DMS 273 treated with DMSO at 0.1 percent for 48 hours (cell line): ENCODE measurements at regions not wholly inside any gene's neighbourhood (a gene's known extent, or its start where the extent isn't known, plus 50 kb on each side); places are given as distances from the start of the nearest gene placed in this dataset.

Experiments used
- DNase-seq: peaks from one replicate; lab custom pipeline; 2025; lab: John Stamatoyannopoulos, UW

DNA sequence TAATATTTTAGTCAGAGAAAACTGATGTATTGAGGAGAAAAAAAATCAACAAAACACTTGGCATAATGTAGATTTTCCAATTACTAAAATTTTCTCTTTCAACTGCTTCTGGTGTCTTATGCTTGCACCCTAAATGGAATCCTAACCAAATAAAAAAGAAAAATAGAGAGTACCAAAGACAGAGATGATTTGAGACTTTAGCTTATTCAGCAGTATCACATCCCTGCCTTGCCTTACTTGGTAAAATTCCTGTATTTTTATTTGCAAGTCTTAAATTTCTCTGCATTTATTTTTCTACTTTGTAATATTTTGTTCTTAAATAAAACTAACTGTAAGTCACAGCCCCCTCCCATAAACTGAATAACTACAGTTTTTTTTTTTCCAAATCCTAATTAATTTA, 950.5 kb upstream of the INTU start:
- no peak for DNase-seq

DNA sequence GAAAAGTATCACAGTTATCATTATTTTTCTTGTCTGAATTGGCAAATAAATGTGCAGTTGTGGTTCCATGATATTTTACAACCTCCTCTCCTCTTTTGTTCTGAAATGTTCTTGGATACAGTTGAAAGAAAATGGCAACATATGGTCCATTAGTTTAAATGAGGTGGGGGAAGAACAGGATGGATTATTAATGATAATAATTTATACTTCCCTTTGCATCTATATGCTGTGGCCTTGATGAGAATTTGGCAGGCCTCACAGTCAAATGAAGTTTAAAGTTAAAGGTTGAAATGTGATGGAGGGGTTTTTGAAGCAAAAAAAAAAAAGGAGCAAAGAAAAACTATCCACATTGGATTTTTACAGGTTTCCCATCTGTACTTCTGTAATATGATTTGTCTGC, 946.3 kb upstream of the INTU start:
- DNase-seq: no peak

DNA sequence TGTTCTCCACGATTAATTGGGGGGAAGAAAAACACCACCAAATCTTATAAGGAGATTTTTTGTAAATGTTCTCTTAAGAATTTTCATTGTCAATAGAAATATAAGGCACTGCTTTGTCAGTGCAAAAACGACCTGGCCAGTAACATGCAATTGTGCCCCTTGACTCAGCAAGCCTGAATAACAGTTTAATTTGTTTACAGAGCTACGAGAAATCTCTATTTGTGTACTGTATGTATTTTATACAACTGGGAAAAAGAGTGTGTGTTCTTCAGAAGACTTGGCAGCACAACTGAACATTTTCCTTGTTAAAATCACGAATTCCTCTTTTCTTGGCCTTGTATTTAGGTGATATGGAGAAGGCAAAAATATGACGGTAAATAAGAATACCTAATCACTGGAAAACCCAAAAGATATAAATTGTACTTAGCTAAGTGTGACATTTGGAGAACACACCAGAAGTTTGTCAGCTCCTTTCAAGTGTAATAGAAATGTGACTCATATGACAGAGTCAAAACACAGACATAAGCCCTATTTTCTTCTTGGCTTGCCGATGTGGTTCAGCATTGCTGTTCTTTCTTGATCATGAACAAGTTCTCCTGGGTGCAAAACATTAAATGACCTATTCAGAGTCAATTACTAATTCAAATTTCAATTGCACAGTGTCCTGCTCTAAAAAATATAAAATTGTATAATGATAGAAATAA, 945.0 kb upstream of the INTU start:
- no peak for DNase-seq

DNA sequence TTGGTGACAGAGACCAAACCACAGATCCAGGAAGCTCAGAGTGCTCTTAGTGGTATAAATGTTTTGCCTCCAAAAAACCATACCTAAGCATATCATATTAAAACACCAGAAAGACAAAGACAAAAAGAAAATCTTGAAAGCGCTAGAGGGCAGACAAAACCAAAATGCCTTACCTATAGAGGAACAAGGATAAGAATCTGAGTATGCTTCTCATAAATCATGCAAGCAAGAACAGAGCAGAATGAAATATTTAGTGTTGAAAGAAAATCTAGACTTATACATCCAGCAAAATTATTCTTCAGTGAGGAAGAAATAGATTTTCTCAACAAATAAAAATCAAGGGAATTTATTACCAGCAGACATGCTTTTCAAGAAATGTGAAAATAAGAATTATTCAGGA, 941.0 kb upstream of the INTU start:
- no peak for DNase-seq

DNA sequence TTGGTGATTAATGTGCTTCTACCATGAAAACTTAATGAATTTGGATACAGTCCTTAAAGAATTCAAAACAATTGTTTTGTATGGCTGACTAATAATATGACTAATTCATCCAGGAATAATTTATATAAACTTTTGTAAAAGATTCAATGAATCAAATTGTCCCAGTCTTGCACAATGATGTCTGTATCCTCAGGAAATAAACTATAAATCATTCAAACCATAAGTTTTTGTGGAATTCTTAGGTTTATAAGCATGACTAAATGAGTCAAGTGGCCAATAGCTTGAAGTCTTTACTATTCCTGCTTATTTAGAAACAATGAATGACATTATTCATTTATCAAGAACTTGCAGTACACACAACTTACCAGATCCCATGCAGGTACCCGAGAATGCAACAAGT, 935.0 kb upstream of the INTU start:
- DNase-seq: no peak

DNA sequence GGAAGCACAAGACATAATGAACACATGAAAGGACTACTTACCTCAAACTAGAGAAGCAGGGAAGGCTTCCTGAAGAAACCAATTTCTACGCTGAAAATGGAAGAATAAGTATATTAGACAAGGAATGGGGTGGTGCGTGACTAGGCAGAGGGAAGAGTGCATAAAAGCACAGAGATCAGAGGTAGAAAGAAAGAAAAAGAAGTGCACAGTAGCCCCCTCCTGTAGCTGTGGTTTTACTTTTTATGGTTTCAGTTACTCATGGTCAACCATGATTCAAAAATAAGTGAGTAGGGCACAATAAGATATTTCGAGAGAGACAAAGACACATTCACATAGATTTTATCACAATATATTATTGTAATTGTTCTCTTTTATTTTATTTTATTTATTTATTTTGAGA, 934.5 kb upstream of the INTU start:
- no peak for DNase-seq

DNA sequence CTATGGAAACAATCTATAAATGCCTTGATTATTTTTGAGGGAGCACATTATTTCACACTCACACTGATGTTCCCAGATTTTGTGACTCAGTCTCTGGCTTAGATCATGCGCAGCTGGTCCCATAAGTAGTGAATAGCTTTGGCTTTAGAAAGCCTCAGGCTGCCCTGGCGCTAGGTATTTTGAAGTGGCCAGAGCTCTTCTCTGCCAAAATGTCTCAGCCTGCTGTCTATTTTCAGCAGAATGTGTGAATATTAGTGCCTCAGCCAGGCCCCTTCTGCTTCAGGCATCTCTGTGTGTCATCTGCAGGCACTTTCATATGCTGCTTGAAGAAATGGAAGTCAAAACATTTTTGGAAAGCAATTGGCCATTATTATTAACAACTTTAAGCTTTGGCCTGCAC, 931.0 kb upstream of the INTU start:
- DNase-seq: no peak

DNA sequence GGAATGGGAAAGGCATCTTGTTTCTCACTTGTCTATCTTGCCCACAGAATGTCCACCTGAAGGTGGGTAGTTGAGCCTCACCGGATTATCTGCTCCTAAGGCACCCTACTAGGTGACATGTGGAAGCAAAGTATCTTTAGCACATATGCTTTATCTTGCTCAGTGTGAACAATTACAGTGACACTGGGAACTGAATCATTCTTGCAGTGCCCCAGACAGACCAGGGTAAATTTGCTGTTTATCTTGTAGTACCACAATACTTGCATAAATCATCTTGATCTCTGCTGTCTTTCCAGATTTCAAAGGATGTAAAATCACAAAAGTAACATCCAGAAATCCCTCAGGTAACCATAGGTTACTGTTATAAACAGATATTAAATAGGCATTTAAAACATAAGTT, 930.0 kb upstream of the INTU start:
- DNase-seq: no peak

DNA sequence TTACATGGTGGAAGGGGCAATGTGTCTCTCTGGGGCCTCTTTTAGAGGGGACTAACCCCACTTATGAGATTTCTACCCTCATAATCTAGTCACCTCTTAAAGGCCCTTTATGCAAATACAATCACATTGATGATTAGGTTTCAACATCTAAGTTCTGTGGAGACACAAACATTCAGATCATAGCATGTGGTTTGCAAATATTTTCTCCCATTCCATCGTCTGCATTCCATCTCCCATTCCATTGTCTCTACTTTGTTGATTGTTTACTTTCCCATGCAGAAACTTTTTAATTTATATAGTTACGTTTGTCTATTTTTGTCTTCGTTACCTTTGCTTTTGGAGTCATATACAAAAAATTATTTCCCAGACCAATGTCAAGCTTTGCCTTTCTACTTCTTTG, 927.5 kb upstream of the INTU start:
- DNase-seq: no peak

DNA sequence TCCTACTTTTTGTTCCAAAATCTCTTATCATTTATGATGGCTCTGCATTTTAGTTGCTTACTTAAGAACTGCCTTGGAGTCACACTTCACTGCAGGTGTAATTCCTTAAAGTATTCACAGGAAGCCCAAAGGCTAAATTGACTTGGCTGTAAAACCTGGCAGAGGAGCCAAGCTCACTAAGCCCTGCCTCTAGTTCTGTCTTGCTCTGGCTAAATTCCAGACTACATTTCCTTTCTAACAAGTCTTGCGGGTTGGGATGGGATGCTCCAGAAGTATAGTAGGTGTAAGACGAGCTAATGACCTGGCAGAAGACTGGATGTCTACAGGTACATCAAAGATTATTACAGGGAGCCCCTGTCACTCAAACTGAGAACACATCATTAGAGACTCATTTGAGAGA, 924.0 kb upstream of the INTU start:
- no peak for DNase-seq

DNA sequence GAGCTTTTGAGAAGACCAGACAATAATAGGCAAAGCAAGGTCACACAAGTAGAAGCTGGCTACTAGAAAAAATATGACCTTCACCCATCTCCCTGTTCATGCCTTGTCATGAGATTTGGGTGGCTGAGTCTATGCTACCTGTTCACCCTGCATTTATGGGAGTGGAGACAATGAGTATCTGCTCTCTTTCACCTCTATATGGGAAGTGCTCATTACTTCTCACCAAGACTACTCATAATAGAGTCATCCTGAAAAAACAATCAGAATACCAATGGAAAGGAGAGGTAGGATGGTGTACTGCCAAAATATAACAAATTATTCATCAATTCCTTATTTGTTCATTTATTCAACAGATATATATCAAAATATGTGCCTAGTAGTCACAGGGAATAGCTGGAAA, 921.8 kb upstream of the INTU start:
- DNase-seq: no peak

DNA sequence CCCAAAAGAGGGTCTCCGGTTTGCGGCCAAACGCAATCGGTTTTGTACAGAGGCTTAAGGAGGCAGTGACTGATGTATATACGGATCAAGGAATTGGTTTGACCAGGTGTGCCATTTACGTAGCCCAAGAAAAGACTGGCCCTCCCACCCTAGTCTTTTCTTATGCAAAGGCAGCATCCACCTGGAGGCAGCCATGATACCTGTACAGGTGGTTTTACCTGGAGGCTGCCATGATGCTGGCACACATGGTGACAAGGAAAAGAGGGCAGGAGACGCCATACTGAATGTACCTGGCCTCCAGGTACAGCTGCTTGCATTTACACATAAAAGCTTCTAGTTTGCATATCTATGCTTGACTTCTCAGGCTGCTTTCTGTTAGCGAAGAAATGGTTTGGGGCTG, 917.7 kb upstream of the INTU start:
- no peak for DNase-seq

DNA sequence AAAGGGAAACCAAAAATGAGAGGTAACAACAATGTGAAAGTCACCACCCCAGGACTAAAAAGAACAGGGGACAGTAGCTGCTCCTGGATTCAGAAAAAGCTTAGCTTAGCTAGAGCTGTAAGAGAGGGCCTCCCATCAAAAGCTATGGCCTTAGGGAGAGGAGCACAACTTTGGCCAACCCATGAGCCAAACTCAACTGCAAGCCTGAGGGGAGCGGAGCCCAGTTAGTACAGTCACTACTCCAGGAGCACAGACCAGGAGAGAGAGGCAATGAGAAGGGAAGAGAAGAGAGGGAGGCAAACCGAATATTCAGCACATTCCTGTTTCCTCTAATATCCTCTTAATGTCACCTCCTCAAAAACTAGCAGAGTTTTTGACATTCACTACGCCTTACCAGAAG, 917.1 kb upstream of the INTU start:
- DNase-seq: no peak

DNA sequence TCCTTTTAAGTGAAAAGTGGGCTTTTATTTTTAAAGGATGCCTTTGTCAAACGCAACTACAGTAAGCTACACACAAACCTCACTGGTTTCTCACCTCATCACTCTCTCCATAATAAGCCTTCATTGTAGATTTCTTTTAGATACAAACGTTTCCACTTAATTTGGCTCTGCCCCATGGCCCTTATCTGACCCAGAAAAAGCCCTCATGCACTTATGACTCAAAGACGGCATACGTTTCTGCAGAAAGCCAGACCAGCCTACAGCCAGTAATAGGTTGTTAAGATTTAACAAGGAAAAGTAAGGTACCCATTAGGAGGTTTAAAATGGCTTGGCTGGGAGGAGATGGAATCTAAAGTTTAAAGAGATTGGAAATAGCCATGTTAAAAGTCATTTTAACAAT, 914.6 kb upstream of the INTU start:
- DNase-seq: no peak

DNA sequence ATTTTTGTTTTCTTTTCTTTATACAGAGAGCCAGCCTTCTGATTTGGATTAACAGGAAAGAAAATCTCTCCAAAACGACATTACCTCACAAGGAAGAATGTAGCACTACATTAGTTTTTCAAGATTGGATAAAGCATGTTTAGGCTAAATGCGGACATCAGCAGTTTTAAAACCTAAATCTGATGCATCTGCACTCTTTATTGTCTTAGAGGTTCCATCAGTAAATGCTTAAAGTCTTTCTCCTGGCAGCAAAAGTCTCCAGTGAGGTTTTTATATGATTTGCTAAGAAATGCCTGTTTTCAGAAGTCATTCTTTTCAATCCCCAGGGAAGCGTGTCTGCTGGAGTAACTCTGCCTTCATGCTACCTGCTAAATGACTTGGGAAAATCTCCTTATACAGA, 912.9 kb upstream of the INTU start:
- no peak for DNase-seq

DNA sequence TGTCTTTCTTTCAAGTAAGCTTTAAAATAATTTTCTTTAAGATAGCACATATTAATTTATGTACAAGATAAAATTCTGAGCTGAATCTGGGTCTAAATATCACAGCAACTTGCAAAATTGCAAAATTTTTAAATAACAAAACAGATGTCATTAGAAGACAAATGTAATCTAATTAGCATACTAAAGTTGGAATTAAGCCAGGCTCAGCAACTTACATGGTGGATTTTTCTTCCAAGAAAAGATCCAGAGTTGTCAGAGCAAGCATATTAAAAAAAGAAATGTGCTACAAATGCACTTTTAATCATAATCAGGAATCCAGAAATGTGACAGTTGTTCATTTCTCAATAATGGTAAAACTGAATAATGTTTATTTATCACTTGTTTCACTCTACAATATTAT, 906.9 kb upstream of the INTU start:
- DNase-seq: no peak

DNA sequence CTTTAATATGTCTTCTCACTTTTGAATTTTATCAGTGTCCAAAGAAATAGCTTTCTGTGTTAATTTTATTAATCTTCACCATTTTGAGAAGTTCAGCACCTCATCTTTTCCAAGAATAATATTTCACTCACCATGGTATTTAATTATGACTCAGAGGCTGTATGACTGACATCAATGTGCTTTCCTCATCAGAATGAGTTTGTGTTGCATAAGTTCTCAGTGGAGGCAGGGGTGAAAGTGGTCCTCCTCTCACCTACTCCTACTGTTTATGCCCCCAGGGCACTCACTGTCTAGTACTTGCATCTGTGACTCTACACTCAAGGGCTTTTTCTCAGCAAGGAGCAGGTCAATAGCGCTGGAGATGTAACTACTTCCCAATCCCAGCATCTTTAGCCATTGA, 905.3 kb upstream of the INTU start:
- DNase-seq: no peak

DNA sequence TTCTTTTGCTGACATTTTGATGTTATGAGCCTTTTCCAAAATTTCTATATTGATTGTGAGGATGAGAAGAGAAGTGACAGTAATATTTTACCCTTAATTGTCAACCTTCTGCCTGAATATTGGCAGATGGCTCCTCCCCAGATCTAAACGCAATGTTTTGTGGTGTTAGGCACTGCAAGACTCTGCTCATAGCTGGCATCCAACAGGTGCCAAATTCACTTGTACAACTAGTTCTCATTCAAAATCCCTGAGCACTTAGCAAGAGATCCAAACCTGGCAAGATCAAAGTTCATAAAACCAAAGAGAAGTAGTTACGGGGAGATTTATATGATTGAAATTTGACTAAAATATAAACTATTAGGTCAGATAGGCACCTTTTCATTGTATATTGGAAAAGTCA, 901.7 kb upstream of the INTU start:
- no peak for DNase-seq

DNA sequence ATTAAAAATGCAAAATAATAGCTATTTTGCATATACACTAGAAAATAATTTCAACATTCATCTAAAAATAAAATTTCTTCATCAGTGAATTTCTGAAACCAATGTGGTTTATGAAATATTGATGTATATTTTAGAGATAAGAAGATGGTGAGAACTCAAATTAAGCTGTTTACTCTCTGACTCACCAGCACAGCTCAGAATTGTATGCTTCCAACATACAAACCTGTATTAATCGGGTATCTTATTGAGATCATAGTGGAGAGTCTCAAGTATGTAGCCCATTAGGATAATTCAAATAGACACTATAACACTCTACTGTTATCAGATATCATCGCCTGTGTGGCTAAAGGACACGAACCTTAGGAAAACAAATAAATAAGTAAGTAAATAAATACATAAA, 899.5 kb upstream of the INTU start:
- no peak for DNase-seq

DNA sequence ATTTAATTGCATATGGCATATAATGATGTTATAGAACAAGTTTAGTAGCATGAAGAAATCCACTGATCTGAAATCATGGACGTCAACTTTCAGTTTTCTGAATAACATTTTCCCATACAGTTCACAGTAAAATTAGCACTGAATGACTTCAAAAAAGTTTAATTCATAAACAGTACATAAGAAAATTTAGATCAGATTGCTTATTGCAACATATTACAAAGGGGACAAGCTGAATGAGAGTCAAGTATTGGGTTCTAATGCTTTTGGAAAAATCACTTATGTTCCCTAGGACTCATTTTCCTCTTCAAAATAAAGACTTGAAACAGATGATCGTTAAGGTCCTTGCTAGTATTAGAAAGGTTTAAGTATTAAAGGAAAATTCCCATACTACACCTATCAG, 898.3 kb upstream of the INTU start:
- no peak for DNase-seq

DNA sequence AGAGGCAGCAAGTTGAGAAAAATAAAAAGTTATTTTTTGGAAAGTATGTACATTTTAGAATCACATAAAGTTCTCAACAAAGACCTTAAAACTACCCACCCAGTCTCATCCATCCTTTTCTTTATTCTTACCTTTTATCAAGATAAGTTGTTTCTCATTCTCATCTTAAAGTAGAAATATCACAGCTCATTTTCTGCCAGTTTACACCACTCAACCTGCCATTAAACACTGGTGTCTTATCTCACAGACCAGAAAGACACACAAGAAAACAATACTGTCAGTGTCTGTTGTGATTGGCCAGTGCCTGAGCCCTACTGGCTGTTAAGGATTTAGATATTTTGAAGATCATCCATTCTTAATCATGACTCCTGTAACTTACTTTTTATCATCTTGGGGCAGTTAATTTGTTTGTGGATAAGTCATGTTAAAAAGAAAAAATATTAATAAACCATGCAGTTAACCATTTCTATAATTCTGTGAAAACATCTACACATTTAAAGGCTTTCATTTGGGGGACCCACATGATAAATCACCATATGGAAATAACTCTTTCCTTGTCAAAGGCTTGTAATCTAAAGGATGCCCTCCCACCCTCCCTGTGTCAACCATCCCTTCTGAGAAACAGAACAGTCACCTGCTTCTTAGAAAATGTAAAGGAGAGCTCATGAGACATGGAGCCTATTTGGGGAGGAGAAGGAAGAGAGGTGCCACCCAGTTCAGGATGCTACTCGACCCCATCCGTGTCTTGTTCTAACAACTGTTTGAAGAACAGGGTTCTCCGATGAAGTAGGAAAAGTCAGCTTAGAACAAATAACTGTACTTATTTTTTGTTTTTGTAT, 897.2 kb upstream of the INTU start:
- no peak for DNase-seq

DNA sequence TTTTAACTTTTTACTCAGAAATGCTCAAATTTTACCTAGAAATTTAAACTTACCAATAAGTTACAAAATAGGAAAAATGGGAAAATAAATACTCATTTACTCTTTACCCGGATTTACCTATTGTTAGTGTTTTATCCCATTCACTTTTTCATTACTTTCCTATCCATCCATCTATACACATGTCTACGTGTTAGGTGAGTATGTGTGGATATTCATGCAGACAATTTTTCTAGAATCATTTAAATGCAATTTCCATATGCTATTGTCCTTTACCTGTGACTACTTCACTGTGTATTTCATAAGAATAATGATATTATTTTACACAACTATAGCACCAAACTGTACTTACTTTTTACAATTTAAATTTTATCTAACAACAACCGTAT, 896.6 kb upstream of the INTU start:
- no peak for DNase-seq

DNA sequence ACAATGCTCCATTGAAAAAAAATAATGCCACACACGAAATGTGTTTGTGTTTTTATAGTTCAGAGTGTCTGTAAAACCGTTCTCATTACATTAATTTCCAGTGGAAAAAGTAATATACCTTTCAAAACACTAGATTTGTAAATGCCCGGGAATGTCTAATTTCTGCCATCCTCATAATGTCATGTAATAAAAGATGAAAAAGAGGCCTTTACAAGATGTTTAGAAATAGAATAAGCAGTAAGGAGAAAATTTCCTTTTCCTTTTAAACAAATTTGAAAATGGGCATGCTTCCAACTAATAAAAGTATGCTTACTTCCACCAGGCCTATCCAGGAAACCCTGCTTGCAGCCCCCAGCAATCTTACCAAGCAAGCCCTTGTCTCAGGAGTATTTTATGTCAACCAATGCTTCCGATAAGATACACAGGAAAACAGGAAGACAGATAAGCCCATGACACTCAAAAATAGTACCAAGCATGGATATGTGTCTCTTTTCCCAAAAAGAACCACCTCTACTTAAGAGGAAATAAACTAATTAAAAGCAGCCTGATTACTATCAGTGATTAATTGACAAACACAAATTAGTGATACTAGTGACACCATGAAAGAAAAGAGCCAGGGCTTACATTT, 894.7 kb upstream of the INTU start:
- no peak for DNase-seq

DNA sequence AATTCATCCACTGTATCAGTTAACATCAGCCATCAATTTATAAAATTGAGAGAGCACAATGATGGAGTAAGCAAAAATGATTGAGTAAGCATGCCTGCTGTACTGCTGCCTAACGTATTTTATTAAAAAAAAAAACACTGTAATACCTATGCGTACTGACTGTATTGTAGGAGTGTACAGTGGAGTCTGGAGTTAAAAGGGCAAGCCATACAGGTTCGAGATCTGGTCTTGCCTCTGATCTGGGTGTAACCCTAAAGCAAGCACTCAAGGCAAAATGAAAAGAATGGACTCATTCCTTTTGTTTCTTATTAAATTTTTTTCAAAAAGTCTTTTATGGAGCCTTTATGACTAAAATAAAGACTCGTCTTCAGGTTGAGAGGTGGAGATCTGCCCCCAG, 894.2 kb upstream of the INTU start:
- no peak for DNase-seq
